ENCODE measurements at regions not wholly inside any gene's neighbourhood (a gene's known extent, or its start where the extent isn't known, plus 50 kb on each side); places are given as distances from the start of the nearest gene placed in this dataset.
A peak's percentile ranks its signal among the peaks of the same experiment; 100 is the strongest.

GRCh38 chr14:53360829-53361228 is 207.7 kb upstream of the DDHD1 start:
- no peaks in the 10 kb centered on the region for H3K36me3 Mint-ChIP-seq (ENCODE audit: low read depth)
- CTCF ChIA-PET, result no interaction called here
- H3K4me3 Mint-ChIP-seq, result no peak overlapping the region
- intact Hi-C loops (cut with micrococcal nuclease), result no loop called here
- no peak for DNase-seq
- no peaks in the 10 kb centered on the region for H3K27me3 Mint-ChIP-seq (ENCODE audit: low read depth)
- no peak overlapping the region for H3K27ac Mint-ChIP-seq
- no peaks in the 10 kb centered on the region for H3K4me1 Mint-ChIP-seq (ENCODE audit: low read depth)
- peaks cover 2% of the 10 kb centered on the region for H3K9me3 Mint-ChIP-seq

- CTCF ChIA-PET, result no interaction called here
- Mint-ChIP-seq H3K36me3 (ENCODE audit: low read depth) (no peaks in the 10 kb centered on the region), H3K4me1 (ENCODE audit: low read depth) (no peaks in the 10 kb centered on the region), H3K9me3 (peaks cover 2% of the 10 kb centered on the region), H3K27ac (no peak overlapping the region), H3K27me3 (ENCODE audit: low read depth) (no peaks in the 10 kb centered on the region), H3K4me3 (no peak overlapping the region)
- intact Hi-C loops (cut with micrococcal nuclease), result no loop called here
- DNase-seq, result no peak
These were observed 205.0 kb upstream of the DDHD1 start for GRCh38 chr14:53358166-53358565.

DNA sequence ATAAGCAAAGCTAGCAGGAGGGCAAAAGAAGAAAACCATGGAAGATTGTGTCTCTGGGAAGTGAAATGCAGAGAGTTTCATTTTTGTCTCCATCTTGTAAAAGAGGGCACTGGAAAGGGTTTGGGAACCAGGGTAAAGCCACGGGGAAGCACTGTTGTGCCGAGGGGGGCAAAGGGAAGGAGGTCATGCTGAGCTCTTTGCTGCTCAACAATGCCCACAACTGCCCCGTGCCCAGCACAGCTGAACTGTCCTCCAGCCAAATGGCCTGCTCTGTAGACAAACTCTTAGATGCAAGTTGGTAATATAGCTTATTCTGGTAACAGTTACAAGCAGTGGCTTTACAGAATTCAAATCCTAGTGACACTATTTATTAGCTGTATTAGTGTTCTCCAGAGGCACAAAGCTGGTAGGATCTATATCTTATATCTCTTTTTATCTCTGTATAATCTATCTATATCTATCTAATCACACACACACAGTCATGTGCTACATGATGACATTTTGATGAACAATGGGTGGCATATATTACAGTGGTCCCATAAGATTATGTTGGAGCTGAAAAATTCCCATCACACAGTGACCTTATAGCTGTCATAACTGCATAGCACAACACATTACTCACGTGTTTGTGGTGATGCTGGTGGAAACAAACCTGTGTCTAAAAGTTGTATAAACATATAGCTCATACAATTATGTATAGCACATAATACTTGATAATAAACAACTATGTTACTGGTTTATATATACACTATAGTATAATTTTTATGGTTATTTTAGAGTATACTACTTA is 203.4 kb upstream of the DDHD1 start:
- Mint-ChIP-seq H3K36me3 (ENCODE audit: low read depth) (no peaks in the 10 kb centered on the region), H3K27me3 (ENCODE audit: low read depth) (no peaks in the 10 kb centered on the region), H3K4me3 (no peak overlapping the region), H3K27ac (no peak overlapping the region), H3K4me1 (ENCODE audit: low read depth) (no peaks in the 10 kb centered on the region), H3K9me3 (no peaks in the 10 kb centered on the region)
- no peak for DNase-seq
- CTCF ChIA-PET, result interaction anchor here (0.8 to 1.4 kb wide), 4 partner anchors 8 to 61 kb away, joined by 3 read pairs; no protein-coding TSS in a partner anchor
- intact Hi-C loops (cut with micrococcal nuclease), result no loop called here

- DNase-seq, result no peak
- Mint-ChIP-seq H3K36me3 (ENCODE audit: low read depth) (no peaks in the 10 kb centered on the region), H3K9me3 (no peaks in the 10 kb centered on the region), H3K27me3 (ENCODE audit: low read depth) (no peaks in the 10 kb centered on the region), H3K4me1 (ENCODE audit: low read depth) (no peaks in the 10 kb centered on the region), H3K27ac (no peak overlapping the region), H3K4me3 (no peak overlapping the region)
- intact Hi-C loops (cut with micrococcal nuclease), result no loop called here
- CTCF ChIA-PET, result interaction anchor here (0.6 to 1.4 kb wide), 4 partner anchors 14 to 507 kb away, joined by 3 to 6 read pairs (median 3); no protein-coding TSS in a partner anchor
These were observed 202.5 kb upstream of the DDHD1 start for GRCh38 chr14:53355581-53356112.

DNA sequence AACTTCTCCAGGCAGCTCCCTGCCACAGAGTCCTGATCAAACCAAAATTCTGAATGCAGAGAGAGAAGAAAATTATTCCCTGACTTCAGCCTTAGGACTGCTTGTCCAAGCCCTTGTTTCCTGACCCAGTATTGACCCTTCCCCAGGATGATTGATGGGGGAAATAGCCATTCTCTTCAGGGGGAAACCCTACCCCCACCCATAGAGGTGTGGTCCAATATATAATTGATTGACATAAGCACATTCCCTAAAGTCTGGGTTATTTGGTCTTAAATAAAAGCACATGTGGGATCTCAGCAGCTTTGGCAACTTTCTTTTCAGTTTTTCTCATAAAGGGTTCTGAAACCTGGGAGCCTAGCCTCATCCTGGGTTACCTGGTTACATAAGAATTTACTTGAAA is 201.2 kb upstream of the DDHD1 start:
- CTCF ChIA-PET, result no interaction called here
- Mint-ChIP-seq H3K27ac (no peak overlapping the region), H3K4me1 (ENCODE audit: low read depth) (no peaks in the 10 kb centered on the region), H3K4me3 (no peak overlapping the region), H3K9me3 (no peaks in the 10 kb centered on the region), H3K27me3 (ENCODE audit: low read depth) (no peaks in the 10 kb centered on the region), H3K36me3 (ENCODE audit: low read depth) (no peaks in the 10 kb centered on the region)
- intact Hi-C loops (cut with micrococcal nuclease), result no loop called here
- DNase-seq, result no peak

GRCh38 chr14:53350866-53351265 is 197.7 kb upstream of the DDHD1 start:
- CTCF ChIA-PET, result no interaction called here
- intact Hi-C loops (cut with micrococcal nuclease), result no loop called here

DNA sequence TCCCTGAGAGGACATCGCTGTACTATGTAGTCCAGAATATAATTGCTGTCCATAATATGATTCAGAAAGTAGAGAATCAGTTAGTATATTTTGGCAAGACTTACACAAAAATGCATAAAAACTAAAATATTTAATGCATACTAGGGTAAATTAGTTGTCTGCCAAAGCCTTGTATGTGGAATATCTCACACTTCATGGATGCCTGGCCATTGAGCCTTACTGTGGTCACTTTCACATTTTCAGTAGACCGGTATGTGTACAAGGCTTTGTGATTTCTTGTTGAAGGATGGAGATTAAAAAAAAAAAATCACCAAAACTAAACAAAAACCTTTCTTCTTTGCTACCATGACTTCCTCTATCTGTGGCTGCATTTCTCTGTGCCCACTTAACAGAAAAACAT is 197.3 kb upstream of the DDHD1 start:
- H3K9me3 Mint-ChIP-seq, result no peaks in the 10 kb centered on the region
- DNase-seq, result no peak
- no peaks in the 10 kb centered on the region for H3K36me3 Mint-ChIP-seq (ENCODE audit: low read depth)
- no peak overlapping the region for H3K4me3 Mint-ChIP-seq
- no peaks in the 10 kb centered on the region for H3K27me3 Mint-ChIP-seq (ENCODE audit: low read depth)
- H3K4me1 Mint-ChIP-seq (ENCODE audit: low read depth), result no peaks in the 10 kb centered on the region
- CTCF ChIA-PET, result no interaction called here
- H3K27ac Mint-ChIP-seq, result no peak overlapping the region
- intact Hi-C loops (cut with micrococcal nuclease), result no loop called here

More at GRCh38 chr14:53350866-53351265, 197.7 kb upstream of the DDHD1 start:
- no peak for DNase-seq
- Mint-ChIP-seq H3K4me1 (ENCODE audit: low read depth) (no peaks in the 10 kb centered on the region), H3K4me3 (no peak overlapping the region), H3K27ac (no peak overlapping the region), H3K9me3 (no peaks in the 10 kb centered on the region), H3K36me3 (ENCODE audit: low read depth) (no peaks in the 10 kb centered on the region), H3K27me3 (ENCODE audit: low read depth) (no peaks in the 10 kb centered on the region)

DNA sequence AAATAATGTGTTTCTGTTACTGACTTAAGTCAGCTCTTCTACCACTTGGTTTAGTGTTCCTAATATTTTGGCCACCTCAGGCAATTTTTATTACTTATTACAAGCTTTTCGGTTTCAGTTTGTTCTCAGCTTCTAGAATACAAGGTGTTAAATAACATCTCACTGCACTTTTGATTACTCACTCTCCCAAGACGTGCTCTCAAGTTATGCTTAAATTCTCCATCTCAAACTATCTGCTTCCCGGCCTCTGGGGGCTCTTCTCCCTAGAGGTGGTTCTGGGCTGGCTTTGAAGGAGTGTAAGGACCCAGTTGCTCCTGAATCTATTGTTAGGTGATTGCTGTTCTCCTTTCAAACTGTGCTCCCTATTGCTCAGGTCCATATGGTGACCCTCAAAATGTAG is 193.9 kb upstream of the DDHD1 start:
- Mint-ChIP-seq H3K9me3 (no peaks in the 10 kb centered on the region), H3K4me1 (ENCODE audit: low read depth) (no peaks in the 10 kb centered on the region), H3K27me3 (ENCODE audit: low read depth) (no peaks in the 10 kb centered on the region), H3K4me3 (no peak overlapping the region), H3K27ac (no peak overlapping the region), H3K36me3 (ENCODE audit: low read depth) (no peaks in the 10 kb centered on the region)
- DNase-seq, result no peak
- intact Hi-C loops (cut with micrococcal nuclease), result no loop called here
- CTCF ChIA-PET, result no interaction called here

DNA sequence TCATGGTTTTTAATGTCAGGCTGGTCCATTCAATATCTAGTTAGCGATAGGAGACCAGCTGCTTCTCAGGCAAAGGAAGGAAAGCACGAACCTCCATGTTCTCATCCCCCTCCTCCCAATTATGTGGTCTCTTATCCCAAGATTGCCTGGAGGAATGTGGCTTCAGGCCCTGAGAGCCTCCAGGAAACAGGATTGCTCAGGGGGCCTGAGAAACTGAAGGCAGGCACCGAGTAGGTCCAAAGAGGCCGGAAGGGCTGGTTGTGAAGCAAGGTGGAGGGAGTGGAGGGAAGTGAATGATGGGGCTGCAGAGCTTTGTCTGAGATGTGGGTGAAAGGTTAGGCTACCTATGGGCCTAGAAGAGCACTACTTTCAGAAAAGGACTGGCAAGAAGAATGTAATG is 188.2 kb upstream of the DDHD1 start:
- Mint-ChIP-seq H3K4me3 (no peak overlapping the region), H3K27ac (no peak overlapping the region), H3K9me3 (no peaks in the 10 kb centered on the region), H3K36me3 (ENCODE audit: low read depth) (no peaks in the 10 kb centered on the region), H3K27me3 (ENCODE audit: low read depth) (no peaks in the 10 kb centered on the region), H3K4me1 (ENCODE audit: low read depth) (no peaks in the 10 kb centered on the region)
- DNase-seq, result no peak
- intact Hi-C loops (cut with micrococcal nuclease), result no loop called here
- CTCF ChIA-PET, result interaction anchor here (1.5 kb wide), 1 partner anchor 14 kb away, joined by 3 read pairs; no protein-coding TSS in a partner anchor

- H3K9me3 Mint-ChIP-seq, result no peaks in the 10 kb centered on the region
- no peaks in the 10 kb centered on the region for H3K36me3 Mint-ChIP-seq (ENCODE audit: low read depth)
- CTCF ChIA-PET, result interaction anchor here (1.2 to 1.6 kb wide), 2 partner anchors 13 to 42 kb away, joined by 3 to 5 read pairs; no protein-coding TSS in a partner anchor
- H3K4me1 Mint-ChIP-seq (ENCODE audit: low read depth), result no peaks in the 10 kb centered on the region
- no peak overlapping the region for H3K4me3 Mint-ChIP-seq
- intact Hi-C loops (cut with micrococcal nuclease), result no loop called here
- DNase-seq, result no peak
- no peaks in the 10 kb centered on the region for H3K27me3 Mint-ChIP-seq (ENCODE audit: low read depth)
- H3K27ac Mint-ChIP-seq, result no peak overlapping the region
These were observed 185.1 kb upstream of the DDHD1 start for GRCh38 chr14:53338192-53338591.

GRCh38 chr14:53336729-53337128 is 183.6 kb upstream of the DDHD1 start:
- CTCF ChIA-PET, result no interaction called here
- Mint-ChIP-seq H3K27ac (no peak overlapping the region), H3K4me3 (no peak overlapping the region), H3K27me3 (ENCODE audit: low read depth) (no peaks in the 10 kb centered on the region), H3K4me1 (ENCODE audit: low read depth) (no peaks in the 10 kb centered on the region), H3K9me3 (no peaks in the 10 kb centered on the region), H3K36me3 (ENCODE audit: low read depth) (no peaks in the 10 kb centered on the region)
- intact Hi-C loops (cut with micrococcal nuclease), result no loop called here
- DNase-seq, result no peak

- intact Hi-C loops (cut with micrococcal nuclease), result no loop called here
- Mint-ChIP-seq H3K4me1 (ENCODE audit: low read depth) (peaks cover 2% of the 10 kb centered on the region), H3K27ac (no peak overlapping the region), H3K27me3 (ENCODE audit: low read depth) (no peaks in the 10 kb centered on the region), H3K9me3 (no peaks in the 10 kb centered on the region), H3K4me3 (no peak overlapping the region), H3K36me3 (ENCODE audit: low read depth) (no peaks in the 10 kb centered on the region)
- CTCF ChIA-PET, result no interaction called here
- DNase-seq, result no peak
These were observed 180.7 kb upstream of the DDHD1 start for GRCh38 chr14:53333809-53334208.

GRCh38 chr14:53331921-53332320 is 178.8 kb upstream of the DDHD1 start:
- DNase-seq, result no peak
- Mint-ChIP-seq H3K4me3 (no peak overlapping the region), H3K9me3 (no peaks in the 10 kb centered on the region), H3K4me1 (ENCODE audit: low read depth) (peaks cover 2% of the 10 kb centered on the region), H3K27me3 (ENCODE audit: low read depth) (no peaks in the 10 kb centered on the region), H3K36me3 (ENCODE audit: low read depth) (no peaks in the 10 kb centered on the region), H3K27ac (peak overlapping the region; percentile 10)
- CTCF ChIA-PET, result no interaction called here
- intact Hi-C loops (cut with micrococcal nuclease), result no loop called here
